HG02970 (cell line): ENCODE measurements at regions not wholly inside any gene's neighbourhood (a gene's known extent, or its start where the extent isn't known, plus 50 kb on each side); places are given as distances from the start of the nearest gene placed in this dataset.

Experiments used
- ATAC-seq: cut with Tn5 transposase; IDR thresholded peaks from one replicate; pipeline ENCODE4 v1.9.1; 2021; ENCODE audit warnings: mild to moderate bottlenecking, moderate library complexity, moderate number of reproducible peaks; ENCODE audit not compliant: unreplicated experiment, low FRiP score

DNA sequence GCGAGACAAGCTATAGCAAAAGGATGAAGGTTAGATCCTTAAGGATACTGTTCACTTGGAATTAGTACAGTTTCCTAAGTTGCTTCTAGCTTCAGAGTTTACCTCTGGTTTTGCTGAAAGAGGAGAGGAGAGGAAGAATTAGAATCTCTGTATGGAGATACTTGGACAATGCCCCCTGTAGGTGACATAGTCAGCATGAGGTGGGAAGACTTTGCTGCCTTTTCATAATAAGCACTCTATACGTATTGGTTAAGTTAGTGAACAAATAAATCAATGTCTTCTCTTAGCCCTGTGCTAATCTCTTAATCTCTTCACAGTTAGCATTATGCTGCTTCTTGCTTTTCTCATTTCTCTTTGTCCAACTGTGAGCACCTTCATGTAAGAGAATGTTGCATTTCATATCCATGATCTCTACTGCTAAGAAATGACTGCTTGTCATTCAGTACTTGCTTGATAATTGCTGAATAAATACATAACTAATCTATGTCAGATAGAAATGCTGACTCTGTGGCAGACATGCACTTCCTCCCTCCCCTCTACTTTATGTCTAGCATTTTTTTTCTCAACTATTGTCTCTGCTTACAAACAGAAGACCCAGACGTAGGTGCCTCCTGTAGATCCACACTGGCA is 527.2 kb downstream of the GBA3 start:
- no peak for ATAC-seq

DNA sequence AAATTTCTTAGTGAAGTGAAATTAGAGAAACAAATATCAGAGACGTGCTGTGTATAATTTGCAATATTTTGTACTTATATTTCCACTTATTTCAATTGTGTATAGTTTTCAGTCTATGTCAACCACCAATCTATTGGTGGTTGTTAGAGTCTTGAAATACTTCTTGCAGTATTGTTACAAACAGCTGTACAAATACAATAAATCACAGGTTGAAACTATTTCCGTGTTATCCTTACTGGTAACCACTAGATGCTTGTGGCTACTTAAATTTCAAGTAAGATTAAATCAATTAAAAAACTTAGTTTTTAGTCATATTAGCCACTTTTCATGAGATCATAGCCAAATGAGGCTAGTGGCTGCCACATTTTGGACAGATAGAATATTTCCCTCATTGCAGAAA is 520.5 kb downstream of the GBA3 start:
- no peak for ATAC-seq

DNA sequence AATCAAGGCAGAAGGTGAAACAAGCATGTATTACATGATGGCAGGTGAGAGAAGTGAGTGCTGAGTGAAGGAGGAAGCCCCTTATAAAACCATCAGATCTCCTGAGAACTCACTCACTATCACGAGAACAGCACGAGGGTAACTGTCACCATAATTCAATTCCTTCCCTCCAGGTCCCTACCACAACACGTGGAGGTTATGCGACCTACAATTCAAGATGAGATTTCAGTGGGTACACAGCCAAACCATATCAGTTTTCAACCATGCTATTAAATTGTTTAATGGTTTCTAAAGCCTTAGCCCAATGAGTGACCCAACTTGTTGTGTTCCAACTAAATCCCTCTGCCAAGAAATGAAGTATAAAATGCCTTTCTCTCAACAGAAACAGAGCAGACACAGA is 519.8 kb downstream of the GBA3 start:
- no peak for ATAC-seq

DNA sequence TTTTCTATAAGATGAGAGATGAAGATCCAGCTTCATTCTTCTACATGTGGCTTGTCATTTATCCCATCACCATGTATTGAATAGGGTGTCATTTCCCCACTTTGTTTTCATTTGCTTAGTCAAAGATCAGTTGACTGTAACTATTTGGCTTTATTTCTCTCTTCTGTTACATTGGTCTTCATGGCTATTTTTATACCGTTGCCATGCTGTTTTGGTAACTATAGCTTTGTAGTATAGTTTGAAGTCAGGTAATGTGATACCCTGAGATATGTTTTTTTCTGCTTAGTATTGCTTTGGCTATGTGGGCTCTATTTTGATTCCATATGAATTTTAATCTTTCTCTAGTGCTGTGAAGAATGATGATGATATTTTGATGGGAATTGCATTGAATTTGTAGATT is 514.3 kb downstream of the GBA3 start:
- no peak for ATAC-seq

DNA sequence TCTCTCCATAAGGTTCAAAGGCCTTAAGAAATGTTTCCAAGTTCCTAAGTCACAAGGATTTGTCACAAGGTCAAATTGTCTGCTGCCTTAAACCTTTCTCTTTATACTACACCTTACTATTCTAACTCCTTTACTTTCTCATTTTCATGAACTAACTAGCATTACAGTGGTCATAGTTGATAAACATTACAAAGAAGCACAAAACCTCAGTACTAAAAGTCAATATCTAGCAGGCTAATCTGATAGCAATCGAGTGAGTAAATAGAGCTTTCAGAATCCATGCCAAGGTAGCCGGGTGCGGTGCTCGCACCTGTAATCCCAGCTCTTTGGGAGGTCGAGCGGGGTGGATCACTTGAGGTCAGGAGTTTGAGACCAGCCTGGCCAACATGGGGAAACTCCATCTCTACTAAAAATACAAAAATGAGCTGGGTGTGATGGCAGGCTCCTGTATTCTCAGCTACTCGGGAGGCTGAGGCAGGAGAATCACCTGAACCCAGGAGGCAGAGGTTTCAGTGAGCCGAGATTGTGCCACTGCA is 510.0 kb downstream of the GBA3 start:
- no peak for ATAC-seq

DNA sequence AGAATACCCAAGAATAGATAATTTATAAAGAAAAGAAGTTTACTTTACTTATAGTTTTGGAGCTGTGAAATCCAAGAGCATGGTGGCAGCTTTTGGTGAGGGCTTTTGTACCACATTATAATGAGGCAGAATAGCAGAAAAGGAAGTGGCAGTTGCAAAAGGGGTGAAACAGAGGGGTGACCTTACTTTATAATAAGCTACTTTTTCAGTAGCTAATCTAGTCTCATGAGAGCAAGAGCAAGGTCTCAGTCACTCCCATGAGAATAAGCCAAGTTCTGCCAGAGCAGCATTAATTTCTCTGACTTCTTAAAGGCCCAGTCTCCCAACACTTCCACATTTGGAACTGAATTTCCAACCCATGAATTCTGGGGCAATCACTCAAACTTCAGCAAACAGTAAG is 502.0 kb downstream of the GBA3 start:
- no peak for ATAC-seq

DNA sequence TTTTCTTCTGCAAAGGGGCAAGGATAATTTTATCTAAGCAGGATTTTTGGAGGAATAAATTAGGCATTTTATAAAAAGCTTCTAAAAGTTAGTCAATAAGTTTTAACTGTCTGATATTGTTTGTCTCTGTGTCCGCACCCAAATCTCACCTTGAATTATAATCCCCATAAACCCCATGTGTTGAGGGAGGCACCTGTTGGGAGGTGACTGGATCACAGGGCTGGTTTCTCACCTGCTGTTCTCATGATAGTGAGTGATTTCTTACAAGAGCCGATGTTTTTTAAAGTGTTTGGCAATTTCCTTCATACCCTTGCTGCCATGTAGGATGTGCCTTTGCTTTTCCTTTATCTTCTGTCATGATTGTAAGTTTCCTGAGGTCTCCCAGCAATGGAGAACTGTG is 481.4 kb downstream of the GBA3 start:
- no peak for ATAC-seq

DNA sequence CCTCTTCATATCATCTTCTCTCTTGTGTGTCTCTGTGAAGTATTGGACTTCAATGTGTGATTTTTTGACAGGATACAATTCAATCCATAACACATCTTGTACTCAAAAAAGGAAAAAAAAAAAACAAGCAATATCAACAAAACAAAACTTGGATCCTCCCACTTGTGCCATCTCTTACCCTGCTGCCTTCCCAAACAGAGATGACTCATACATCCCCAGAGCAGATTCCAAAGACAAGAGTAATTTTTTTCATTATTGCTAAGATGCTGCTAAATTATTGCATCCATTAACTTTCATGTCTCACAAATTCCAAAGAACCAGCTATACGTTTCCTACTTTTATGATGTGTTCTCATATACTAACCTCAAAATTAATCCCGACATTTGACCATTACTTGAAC is 479.2 kb downstream of the GBA3 start:
- no peak for ATAC-seq

DNA sequence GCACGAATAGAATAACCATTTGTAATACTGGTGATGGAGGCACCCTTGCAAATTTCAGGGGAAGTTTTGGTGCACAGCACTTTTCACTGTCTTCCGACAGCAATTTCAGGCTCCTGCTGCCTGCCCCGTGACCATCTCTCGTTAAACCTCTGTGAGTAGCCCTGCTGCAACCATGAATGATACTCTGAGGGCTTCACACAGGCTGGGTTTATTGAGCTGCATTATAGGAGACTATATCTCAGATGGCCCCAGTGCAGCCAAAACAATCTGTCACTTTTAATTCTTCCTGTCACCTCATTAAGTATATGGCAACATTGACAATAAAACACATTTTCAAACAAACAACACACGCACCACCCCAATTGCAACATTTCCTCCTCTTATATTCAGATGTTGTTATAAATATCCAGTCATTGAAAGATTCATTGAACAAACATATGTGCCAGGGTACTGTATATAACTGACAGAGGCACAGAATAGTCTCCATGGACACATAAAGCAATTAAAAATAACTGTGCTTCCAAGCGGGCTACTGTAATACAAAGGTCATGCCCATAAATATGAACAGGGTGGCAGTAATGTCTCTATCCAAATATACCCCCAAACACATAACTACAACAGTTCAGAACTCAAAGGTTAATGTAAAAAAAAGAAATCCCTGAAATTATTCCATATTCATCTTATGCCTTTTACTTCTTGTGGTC is 477.0 kb downstream of the GBA3 start:
- ATAC-seq = no peak

DNA sequence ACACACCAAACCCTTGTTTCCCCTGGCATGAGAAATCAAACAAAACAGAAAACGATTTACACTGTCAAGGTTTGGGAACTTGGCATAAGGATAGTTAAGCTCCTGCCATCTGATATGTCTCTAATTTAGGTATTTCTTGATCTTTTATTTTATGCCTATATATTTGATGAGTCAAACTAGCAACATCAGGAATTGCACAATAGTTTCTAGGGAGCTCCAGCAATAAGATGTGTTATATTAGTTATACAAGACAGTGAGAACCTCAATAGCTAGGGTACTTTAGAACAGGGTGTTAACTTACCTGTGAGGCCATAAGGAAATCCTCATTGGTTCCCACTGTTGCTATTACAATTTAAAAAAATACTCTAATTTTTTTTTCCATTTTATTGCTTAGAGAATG is 474.2 kb downstream of the GBA3 start:
- no peak for ATAC-seq

DNA sequence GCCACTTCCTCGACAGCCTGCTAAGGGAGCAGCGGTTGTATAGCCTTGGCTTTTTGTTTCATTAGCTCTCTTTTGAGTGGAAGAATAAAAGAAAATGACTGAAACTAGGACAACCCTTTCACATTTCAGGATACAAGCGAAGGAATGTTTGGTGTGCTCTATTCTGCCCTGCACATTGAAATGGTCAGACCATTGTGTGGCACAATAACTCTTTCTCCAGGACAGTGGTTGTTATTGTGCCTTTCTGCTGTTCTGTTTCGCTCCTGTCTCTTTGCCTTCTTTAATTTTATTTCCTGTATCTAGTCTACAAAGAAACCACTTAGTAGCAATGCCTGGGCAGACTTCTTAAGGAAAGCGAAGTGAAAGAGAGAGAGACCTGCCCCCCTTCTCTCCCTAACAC is 473.7 kb downstream of the GBA3 start:
- ATAC-seq = no peak

DNA sequence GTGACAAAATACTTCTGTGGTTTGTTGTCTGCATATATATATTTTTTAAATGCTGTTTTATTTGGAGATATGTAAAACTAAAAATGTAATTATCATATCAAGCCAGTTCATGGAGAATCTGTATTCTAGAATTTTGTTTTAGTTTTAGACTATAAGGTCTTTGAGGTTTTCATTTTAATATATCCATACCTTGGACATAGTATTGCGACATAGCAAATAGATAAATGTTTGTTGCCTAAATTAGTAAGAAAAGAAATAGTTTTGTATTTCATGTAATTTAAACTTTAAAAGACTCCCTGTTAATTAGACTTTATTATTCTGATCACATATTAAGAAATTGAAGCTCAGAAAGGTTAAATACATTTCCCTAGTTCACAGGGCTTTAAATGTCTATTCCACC is 472.9 kb downstream of the GBA3 start:
- ATAC-seq = no peak

DNA sequence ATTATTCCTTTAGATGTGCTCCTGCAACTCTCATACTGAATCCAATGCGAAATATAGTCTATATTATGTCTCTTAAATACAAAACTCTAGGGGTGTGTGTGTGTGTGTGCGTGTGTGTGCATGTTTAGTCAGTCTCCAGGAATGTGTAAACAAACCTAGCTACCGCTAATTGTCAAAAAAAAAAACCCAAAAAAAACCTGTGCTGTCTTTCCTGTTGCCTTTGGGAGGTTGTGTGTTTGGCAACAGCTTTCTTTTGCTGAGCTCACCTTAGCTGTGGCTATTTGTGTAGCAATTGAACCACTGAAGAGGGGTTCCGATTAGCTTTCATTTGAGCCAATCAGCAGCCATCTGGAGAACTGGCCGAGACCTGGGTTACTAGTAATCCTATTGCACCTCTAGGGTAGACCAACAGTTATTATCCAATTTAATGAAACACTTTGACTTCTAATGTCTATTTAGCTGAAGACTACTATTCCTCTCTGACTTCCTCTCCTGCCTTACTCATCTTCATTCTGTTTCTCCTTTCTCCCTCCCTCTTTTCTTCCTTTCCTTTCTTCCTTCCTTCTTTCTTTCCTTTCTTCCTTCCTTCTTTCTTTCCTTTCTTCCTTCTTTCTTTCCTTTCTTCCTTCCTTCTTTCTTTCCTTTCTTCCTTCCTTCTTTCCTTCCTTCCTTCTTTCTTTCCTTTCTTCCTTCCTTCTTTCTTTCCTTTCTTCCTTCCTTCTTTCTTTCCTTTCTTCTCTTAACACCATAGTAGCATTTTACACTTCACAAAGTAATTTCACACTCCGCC is 471.1 kb downstream of the GBA3 start:
- ATAC-seq = no peak

DNA sequence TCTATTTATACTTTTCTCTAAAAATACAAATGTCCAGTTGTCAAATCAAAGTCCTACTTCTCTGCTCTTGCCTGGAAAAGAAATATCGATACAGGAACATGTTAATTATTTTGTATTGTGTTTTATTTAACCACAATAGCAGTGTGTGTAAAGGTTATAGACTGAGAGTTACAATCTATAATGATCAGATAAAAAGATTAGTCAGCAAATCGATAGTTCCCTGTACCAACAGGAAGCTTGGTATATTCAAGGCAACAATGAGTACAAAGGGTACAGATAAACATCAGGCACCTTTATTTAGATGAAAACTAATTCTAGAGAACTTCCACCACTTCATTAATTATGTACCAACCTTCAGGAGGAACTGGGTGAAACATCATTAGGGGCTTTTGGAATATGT is 469.5 kb downstream of the GBA3 start:
- ATAC-seq = no peak

DNA sequence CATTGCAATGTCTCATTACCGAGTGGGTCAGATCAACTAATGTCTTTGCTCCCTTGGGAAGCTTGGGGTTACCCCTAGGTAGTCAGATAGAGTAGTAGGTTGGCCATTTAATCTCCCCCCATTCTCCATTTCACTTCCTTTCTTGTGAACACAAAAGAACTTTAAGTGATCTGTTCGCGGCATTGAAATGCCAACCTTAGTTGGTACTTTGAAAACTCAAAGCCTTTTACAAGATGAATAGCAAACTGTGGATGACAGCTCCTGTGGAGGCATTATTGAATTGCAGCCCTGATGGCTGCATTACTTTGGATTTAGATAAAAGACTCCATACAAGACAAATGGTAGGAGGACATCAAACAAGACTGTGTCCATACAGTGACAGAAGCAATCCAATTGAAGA is 469.1 kb downstream of the GBA3 start:
- ATAC-seq = no peak

DNA sequence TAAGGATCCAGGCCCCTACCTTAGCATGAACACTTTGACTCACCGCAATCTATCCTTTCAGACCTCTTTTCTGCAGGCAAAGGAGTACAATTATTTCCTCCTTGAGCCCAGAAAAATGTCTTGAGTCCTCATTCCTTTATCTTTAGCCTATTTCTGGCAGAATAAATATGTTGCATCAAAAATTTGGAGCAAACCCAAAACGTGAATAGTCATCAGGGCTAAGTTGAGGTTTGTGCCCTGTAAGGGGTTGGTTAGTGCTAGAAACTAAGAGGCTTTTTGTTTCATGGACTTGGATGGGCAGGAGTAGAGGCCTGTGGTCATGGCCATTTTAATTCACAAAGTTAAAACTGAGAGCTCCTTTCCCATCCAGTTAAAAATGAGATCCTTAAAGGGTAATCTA is 460.3 kb downstream of the GBA3 start:
- ATAC-seq = no peak

DNA sequence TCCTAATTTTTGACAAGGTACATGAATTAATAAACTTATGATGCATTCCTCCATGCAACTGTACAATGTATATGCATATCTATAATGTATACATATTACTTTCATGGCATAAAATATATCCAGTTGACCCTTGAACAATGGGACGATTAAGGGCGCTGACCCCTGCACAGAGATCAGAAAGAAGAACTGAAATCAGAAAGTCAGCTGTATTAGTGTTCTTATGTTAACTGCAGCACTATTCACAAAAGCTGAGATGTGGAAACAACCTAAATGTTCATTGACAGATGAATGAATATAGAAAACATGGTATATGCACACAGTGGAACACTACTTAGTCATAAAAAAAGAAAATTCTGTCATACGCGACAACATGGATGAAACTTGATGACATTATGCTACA is 457.1 kb downstream of the GBA3 start:
- no peak for ATAC-seq

DNA sequence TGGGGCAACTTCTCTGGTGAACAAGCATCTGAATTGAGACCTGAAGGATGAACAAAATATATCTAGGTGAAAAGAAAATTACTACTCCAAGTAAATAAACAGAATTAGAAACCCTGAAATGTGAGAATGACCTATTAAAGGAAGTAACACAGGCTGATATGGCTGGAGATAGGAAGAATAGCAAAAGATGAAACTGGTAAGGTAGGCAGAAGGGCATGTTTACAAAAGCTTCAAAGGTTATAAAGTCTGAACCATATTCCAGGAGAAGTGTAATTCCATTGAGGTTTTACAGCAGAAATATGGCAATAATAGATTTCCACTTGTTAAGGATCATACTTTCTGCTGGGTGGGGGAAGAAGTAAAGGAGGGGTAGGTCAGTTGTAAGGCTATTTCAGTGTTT is 452.0 kb downstream of the GBA3 start:
- ATAC-seq = no peak

DNA sequence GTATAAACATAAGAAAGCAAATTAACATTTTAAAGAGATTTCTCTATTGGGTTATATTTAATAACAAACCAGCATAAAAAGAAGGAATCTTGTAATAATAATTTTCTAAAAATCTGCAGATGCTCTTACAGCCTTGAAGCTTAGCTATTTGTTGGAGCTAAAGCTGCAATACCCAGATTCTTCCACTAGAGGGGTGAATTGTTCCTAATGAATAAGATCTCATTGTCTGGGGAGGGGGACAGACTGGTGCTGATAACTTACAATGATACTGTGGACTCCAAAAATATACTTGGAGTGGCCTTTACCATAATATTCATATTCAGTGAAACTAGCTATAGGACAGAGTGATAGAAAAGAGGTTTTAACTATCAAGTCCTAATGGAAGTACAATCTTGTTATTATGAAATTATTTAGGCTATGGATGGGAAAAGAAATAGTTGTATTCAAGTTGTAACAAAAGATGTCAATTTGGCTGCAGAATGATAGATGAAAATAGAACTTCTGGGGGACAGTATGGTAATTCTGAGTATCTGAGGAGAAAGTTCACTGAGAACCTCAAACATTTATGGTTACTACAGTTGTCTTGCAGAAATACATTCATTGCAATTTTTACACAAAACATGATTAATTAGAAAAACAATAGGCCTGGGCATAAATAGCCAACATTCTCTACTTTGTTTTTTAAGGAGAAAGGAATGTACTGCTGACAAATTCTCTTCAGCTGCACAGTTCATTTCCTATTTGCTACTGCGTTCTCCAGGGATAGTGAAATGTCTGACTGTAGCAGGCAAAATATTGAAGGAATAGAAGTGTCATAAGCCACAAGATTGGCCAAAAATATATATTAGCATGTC is 443.3 kb downstream of the GBA3 start:
- no peak for ATAC-seq

DNA sequence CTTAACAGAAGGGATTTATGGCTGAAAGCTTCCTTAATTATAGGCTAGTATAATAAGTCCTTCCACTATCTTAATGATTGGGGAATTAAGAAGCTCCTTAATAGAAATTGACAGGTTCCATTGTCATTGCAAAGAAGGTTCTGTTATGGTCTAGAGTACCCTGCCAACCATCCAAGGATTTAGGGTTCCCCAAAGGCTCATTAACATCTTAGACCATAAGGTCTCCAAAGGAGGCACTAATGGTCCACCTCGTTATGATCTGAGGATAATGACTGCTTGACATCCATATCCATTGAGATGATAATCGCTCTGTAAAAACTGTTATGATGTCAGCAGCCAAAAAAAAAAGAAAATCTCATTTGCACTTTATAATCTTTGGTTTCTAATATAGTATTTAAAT is 441.6 kb downstream of the GBA3 start:
- no peak for ATAC-seq

DNA sequence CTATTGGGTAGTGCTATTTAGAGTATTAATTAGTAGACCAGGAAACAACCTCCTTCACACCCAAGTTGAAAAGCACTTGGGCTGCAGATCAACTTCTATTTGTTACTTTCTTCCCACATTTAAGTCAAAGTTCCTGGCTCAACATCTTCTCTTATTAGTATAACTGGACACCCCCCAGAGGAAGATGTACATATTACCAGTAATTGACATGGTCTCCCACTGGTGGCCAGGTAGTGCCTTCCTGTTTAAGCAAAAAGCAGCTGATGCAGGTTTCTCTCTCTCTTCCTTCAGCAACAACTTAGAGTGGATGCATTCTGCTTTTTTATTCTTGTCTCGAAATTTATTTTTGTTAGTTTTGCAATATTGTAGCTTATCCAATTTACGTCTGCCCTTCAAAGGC is 438.1 kb downstream of the GBA3 start:
- ATAC-seq = no peak
